Activated naive CD4-positive, alpha-beta T cell treated with anti-CD3 and anti-CD28 coated beads, Interleukin-2, amount 50 U/mL, for 72 hours (primary cell): ENCODE measurements at regions not wholly inside any gene's neighbourhood (a gene's known extent, or its start where the extent isn't known, plus 50 kb on each side); places are given as distances from the start of the nearest gene placed in this dataset.

Experiments
- ATAC-seq, 2 donors: fragments of 150-1000 bp; cut with Tn5 transposase; 2 replicates each; pipeline ENCODE4 v1.10.0; 2021; ENCODE audit warnings: mild to moderate bottlenecking in 2 of 2, moderate library complexity in 2 of 2
- DNase-seq, 2 donors: peaks; one replicate each; pipeline ENCODE4 v3.0.0; 2021 to 2022; ENCODE audit warnings: low spot score in 2 of 2
- H3K27ac Mint-ChIP-seq, 2 donors: one replicate each; pipeline ENCODE4 v1.8.0; 2022; ENCODE audit warnings: mild to moderate bottlenecking in 2 of 2, mixed read lengths in 2 of 2
- H3K36me3 Mint-ChIP-seq, 2 donors: one replicate each; pipeline ENCODE4 v1.8.0; 2022; ENCODE audit warnings: mixed read lengths in 2 of 2
- H3K9me3 Mint-ChIP-seq, 2 donors: one replicate each; pipeline ENCODE4 v1.8.0; 2022; ENCODE audit warnings: mixed read lengths in 2 of 2

DNA sequence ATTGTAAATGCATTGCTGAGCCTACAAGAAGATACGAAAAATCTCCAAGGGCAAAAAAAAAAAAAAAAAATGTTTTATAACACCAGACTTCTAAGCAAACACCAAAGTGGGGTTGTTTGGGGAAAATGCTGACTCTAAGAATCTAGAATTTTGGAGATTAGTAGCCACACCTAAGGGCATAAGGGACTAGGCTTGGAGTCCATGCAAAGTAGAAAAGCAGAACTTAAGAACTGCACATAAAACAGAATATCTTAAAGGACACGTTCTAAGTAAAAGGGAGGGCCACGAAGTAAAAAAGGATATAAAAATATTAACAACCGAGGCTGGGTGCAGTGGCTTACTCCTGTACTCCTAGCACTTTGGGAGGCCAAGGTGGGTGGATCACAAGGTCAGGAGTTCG is 269.8 kb upstream of the AUTS2 start:
- no peak for ATAC-seq

DNA sequence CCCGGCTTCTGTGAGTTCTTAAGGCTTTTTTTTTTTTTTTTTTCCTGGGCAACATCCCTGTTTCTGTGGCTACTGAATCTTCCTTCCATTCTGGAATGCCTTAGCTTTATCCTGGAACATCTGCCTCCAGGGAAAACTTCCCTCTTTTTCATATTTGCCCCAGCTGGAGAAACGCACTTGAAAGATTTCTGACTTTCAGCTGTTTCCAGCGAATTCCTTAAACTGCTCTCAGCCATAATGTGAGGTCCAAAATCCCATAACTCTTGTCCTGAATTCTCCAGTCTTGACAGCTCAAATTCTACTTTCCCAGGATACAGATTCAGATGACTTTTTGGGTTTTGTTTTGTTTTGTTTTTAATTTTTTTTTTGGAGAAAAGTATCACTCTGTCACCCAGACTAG is 263.6 kb upstream of the AUTS2 start:
- no peak overlapping the region for H3K27ac Mint-ChIP-seq
- ATAC-seq = no peak
- H3K9me3 Mint-ChIP-seq = peaks cover 16 to 26% of the 10 kb centered on the region in 2 donors
- no peak for DNase-seq
- H3K36me3 Mint-ChIP-seq = peaks cover 0 to 23% of the 10 kb centered on the region in 2 donors

More for the DNA sequence above, 269.8 kb upstream of the AUTS2 start:
- DNase-seq = no peak
- H3K27ac Mint-ChIP-seq = no peak overlapping the region
- peaks cover 10 to 16% of the 10 kb centered on the region in 2 donors for H3K9me3 Mint-ChIP-seq
- H3K36me3 Mint-ChIP-seq = peaks cover 0 to 7% of the 10 kb centered on the region in 2 donors

DNA sequence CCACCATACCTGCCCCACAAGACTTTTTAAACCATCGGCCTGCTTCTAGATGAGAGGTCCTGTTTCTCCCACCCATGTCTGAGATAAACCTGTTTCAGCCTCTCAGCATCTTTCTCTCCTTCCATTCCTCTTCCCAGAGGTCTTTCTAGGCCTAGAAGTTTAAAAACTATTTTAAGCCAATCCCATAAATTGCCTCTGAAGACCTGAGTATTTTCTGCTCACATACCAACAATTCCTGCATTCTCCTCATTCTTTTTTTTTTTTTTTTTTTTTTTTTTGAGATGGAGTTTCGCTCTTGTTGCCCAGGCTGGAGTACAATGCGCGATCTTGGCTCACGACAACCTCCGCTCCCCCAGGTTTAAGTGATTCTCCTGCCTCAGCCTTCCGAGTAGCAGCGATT is 262.9 kb upstream of the AUTS2 start:
- H3K27ac Mint-ChIP-seq = no peak overlapping the region
- ATAC-seq (no peak), DNase-seq (no peak)
- H3K36me3 Mint-ChIP-seq = peaks cover 0 to 23% of the 10 kb centered on the region in 2 donors
- H3K9me3 Mint-ChIP-seq = peaks cover 12 to 21% of the 10 kb centered on the region in 2 donors

DNA sequence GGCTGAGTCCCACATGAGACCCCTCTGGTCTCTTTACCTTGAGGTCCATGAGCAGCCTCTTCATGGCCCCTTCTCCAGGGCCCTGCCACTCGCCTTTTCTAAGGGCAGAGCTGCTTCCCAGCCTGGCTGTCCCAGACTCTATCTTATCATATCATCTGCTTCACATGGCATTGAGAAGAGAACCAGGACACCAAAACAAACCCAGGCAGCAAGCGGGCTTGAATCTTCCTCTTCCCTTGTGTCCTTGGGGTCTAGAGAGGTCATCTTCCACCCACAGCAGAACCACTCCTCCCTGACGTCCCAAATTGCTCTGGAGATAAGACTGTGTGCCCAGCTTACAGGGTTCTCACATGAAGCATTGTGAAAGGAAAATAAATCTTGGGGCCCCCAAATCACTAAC is 261.3 kb upstream of the AUTS2 start:
- Mint-ChIP-seq H3K36me3 (peaks cover 0 to 16% of the 10 kb centered on the region in 2 donors), H3K27ac (no peak overlapping the region), H3K9me3 (peaks cover 12 to 21% of the 10 kb centered on the region in 2 donors)
- DNase-seq (no peak), ATAC-seq (no peak)

DNA sequence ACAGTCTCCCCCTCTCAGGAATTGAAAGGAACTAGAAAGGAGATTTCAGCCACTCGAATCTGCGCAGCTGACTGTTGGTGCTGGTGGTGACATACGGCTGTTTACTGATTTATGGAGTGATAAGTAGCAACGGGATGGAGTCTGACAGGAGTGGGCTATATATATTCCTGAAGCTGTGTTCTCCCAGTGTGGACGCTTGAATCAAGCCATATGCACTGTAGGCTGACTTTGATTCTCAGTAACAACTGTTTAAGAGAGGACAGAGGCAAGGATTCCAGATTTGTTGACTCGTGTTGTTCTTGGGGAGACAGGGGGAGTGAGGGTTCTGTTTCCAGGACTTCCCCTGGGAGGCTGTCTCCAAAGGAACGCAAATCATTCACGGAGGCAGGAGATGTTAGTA is 260.1 kb upstream of the AUTS2 start:
- peaks cover 0 to 16% of the 10 kb centered on the region in 2 donors for H3K36me3 Mint-ChIP-seq
- no peak for ATAC-seq
- no peak for DNase-seq
- peaks cover 12 to 21% of the 10 kb centered on the region in 2 donors for H3K9me3 Mint-ChIP-seq
- H3K27ac Mint-ChIP-seq = no peak overlapping the region

DNA sequence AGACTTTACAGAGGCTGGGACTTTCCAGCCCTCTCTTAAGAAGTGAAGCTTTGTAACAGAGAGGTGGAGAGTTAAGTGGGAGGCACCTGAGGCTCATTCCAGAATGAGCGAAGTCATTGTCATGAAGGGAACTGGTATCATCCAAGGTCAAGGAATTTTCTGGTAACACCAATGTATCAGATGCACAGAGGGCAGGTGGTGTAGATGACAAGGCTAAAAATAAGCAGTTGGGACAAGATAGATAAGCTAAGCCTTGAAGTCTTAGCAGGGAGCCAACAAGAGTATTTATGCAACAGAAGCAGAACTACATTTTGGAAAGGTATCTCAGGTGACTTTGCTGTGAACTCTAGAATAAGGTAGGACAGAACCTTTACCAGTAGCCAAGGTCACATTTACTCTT is 257.0 kb upstream of the AUTS2 start:
- H3K27ac Mint-ChIP-seq = no peak overlapping the region
- peaks cover 0 to 10% of the 10 kb centered on the region in 2 donors for H3K36me3 Mint-ChIP-seq
- ATAC-seq (no peak), DNase-seq (no peak)
- peaks cover 17 to 20% of the 10 kb centered on the region in 2 donors for H3K9me3 Mint-ChIP-seq

DNA sequence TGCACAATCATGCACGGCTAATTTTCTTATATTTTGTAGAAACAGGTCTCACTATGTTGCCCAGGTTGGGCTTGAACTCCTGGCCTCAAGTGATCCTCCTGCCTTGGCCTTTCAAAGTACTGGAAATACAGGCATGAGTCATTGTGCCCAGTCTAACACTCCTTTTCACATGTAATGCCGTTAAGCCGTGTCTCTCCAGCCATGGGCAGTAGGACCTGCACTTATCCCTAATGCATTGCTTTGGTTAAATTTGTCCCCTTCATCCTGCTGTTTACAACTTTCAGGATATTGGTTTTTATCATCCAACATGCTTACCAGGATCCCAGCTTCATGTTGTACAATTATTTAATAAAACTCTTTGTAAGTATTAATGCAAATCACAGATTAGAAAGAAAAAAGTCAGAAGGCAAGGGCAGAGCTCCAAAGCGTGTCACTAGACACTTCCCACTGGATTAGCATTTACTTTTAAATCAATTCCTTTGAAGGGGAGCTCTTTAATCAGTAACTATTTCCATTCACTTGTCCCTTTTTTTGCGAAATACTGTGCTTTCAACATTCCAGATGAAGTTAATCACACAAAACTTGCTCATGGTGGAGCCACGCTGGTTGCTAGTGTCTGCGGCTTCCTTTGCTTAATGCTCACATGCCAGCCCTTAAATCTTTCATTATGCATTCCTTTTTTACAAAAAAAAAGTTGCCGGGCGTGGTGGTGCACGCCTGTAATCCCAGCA is 256.0 kb upstream of the AUTS2 start:
- DNase-seq (no peak), ATAC-seq (no peak)
- Mint-ChIP-seq H3K36me3 (peaks cover 0 to 12% of the 10 kb centered on the region in 2 donors), H3K9me3 (peaks cover 16 to 17% of the 10 kb centered on the region in 2 donors), H3K27ac (no peak overlapping the region)

DNA sequence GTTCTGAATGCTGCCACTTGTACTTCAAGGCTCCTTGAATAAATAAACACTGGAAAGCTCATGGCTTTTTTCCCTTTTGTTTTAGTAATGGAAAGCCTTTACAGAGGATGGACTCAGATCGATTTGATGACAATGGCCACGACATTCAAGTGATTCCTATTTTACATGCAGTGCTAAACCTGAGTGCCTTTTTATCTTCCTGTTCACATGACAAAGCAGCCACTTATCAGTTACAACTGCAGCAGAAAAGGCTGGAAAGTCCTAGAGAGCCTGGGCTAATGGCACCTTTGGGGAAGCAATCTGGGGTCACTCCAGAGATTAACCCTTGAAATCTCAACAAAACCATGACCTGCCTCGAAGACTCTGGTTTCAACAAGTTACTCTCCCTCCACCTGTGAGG is 249.0 kb upstream of the AUTS2 start:
- peaks cover 0 to 15% of the 10 kb centered on the region in 2 donors for H3K36me3 Mint-ChIP-seq
- no peak for ATAC-seq
- H3K9me3 Mint-ChIP-seq = peaks cover 2 to 6% of the 10 kb centered on the region in 2 donors
- no peak overlapping the region for H3K27ac Mint-ChIP-seq
- DNase-seq = no peak

DNA sequence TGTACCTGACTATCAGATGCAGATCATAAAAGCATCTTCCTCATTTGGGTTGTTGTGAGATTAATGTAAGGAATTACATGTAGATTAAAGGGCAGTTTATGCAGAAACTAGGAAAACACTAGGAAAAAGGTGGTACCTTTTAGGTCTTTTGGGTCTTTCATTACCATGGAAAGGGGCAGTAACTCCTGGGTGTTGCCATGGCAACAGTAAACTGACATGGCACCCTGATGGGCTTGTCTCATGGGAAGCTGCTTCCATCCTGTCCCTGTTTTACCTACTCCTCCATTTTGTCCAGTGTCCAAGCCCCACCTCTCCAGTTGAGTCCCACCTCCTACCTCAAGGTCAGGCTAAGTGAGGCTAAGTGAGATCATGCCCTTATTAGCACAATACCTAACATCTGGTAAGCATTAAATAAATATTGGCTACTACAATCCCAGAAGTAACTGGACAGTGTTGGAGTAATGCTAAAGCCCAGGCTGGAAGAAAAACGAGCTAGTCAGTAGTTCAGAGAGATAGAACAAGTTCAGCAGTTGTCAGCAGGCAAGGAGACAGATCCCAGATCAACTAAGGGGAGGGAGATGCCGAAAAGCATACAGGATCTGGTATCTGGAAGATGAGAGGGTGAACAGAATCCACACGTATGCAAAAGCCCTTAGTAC is 240.0 kb upstream of the AUTS2 start:
- DNase-seq = no peak
- peaks cover 0 to 6% of the 10 kb centered on the region in 2 donors for H3K36me3 Mint-ChIP-seq
- no peak for ATAC-seq
- H3K27ac Mint-ChIP-seq = no peak overlapping the region
- H3K9me3 Mint-ChIP-seq = peaks cover 0 to 3% of the 10 kb centered on the region in 2 donors

DNA sequence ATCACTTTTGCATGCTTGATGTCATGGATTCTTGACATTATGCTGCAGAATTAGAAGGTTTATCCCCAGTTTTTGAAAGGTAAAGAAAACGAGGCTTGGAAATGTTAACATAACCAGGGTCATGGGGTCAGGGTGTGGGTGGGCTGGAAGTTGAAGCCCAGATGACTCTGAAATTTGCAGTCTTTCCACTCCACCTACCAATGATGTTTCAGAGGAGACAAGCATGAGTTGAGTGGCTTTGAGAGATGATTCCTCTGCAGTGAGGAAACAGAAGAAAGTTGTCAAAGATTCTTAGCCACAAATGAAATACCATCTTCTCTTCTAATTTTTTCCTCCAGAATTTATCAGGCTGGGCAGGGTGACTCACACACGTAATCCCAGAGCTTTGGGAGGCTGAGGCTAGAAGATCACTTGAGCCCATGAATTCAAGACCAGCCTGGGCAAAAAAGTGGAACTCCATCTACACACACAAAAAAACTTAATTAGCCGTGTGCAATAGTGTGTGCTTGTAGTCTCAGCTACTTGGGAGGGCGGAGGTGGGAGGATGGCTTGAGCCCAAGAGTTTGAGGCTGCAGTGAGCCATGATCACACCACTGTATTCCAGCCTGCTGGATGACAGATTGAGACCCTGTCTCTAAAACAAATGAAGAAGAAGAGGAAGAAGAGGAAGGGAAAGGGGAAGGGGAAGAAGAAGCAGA is 239.1 kb upstream of the AUTS2 start:
- DNase-seq (no peak), ATAC-seq (no peak)
- H3K36me3 Mint-ChIP-seq = no peaks in the 10 kb centered on the region
- H3K9me3 Mint-ChIP-seq = peaks cover 0 to 3% of the 10 kb centered on the region in 2 donors
- no peak overlapping the region for H3K27ac Mint-ChIP-seq

DNA sequence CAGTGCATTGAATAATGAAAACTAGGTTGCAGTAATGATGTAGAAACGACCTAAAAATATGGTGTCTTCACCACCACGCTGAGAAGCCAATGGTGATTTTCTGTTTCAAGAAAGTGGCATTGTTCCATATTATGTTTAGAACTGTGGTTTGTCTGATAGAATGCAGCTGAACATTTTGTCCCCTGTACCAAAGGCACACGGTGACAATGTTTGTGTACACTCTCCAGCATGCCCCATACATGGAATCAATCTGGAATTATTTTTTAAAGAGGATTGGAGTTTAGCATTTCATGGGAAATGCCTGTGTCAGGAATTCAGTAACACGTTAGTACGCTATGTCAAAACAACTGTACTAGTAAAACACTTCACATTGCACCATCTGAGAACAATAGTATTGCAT is 237.4 kb upstream of the AUTS2 start:
- H3K9me3 Mint-ChIP-seq = peaks cover 0 to 3% of the 10 kb centered on the region in 2 donors
- ATAC-seq (no peak), DNase-seq (no peak)
- no peak overlapping the region for H3K27ac Mint-ChIP-seq
- H3K36me3 Mint-ChIP-seq = no peaks in the 10 kb centered on the region

DNA sequence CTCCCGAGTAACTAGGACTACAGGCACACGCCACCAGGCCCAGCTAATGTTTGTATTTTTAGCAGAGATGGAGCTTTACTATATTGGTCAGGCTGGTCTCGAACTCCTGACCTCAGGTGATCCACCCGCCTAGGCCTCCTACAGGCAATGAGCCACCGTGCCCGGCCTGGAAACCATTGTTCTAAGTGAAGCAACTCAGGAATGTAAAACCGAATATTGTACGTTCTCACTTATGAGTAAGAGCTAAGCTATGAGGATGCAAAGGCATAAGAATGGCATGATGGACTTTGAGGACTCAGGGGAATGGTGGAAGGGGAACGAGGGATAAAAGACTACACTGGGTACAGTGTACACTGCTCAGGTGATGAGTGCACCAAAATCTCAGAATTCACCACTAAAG is 235.1 kb upstream of the AUTS2 start:
- Mint-ChIP-seq H3K27ac (no peak overlapping the region), H3K9me3 (peaks cover 0 to 3% of the 10 kb centered on the region in 2 donors), H3K36me3 (no peaks in the 10 kb centered on the region)
- ATAC-seq (no peak), DNase-seq (no peak)

DNA sequence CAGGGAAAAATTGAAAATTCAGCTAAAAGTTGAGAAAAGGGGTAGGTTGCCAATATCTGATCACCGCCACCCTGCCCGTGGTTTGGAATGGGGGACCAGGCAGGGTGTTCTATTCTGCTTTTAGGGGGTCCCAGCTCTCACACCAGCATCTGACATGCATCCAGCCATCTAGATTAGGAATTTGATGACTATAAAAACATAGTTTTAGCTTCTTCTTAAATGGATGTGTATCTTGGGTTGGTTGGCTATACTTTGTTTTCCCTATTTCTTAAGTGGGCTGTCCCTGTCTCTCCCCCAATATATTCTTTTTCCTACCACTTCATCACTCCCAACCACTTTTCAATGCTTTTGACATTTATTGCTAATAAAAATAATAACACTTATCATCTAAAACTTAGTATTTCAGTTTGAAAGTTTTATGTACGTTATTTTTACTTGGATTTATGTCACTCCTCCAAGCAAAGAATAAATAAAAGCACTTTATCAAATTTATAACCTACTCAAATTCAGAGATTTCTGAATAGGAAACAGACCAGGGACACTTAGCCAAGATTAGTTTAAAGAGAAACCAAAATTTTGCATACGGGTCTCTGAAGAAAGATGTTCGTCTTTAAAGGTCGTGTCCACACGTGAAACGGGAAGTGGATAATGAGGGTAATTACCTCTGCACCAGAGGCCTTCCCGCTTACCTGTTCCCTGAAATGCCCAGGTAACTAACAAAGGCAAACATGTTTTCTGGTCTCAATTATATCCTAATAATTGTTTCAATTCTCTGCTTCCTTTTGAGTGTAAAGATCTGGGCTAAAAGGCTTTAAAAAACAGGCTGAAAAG is 233.2 kb upstream of the AUTS2 start:
- ATAC-seq = no peak
- Mint-ChIP-seq H3K9me3 (peaks cover 0 to 4% of the 10 kb centered on the region in 2 donors), H3K27ac (no peak overlapping the region), H3K36me3 (no peaks in the 10 kb centered on the region)
- DNase-seq = no peak

DNA sequence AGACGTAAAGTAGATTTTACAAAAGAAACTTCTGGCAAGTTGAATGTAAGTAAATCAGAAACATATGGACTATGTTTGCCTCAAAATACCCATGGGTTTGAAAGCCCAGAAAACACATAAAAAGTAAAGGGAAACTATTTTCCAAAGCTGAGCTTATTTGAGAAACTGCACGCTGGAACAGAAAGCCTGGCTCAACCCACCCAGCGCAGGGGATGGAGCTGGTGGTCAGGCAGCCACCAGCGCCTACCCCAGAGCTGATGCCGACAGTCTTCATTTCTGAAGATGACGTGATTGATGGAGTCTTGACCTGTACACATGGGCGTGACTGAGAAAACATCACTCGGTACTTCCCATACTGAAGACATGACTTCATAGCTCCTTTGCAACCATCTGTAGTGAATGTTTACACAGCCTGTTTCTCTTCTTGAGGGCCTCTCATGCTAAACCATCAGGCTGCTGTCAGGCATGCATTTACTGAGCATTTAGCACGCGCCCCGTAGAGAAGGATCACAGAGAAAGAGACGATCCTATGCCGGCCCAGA is 232.6 kb upstream of the AUTS2 start:
- Mint-ChIP-seq H3K27ac (no peak overlapping the region), H3K36me3 (no peaks in the 10 kb centered on the region), H3K9me3 (peaks cover 0 to 4% of the 10 kb centered on the region in 2 donors)
- ATAC-seq (no peak), DNase-seq (no peak)

DNA sequence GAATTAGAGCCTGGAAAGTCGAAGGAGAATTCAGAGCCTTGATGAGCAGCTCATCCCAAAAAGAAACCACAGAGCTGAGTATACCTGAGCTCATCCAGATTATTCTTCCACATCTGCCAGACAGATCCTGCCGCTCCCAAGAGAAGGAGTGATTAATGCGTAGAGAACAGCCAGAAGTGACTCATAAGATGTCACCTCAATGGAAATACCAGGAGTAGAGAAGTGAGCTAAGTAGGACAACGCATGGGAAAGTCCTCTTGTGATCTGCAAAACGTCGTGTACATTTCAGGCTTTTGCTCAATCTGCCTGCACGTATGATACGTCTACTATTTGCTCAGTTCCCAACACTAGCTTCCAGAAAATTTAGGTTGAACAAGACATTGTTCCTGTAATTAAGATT is 230.5 kb upstream of the AUTS2 start:
- Mint-ChIP-seq H3K9me3 (peaks cover 0 to 4% of the 10 kb centered on the region in 2 donors), H3K27ac (no peak overlapping the region), H3K36me3 (no peaks in the 10 kb centered on the region)
- ATAC-seq = no peak
- no peak for DNase-seq
